Left cardiac atrium (tissue), 4 donors: ENCODE measurements at regions not wholly inside any gene's neighbourhood (a gene's known extent, or its start where the extent isn't known, plus 50 kb on each side); places are given as distances from the start of the nearest gene placed in this dataset.
A peak's percentile ranks its signal among the peaks of the same experiment; 100 is the strongest.
"Not testable (repeated sequence)": the region's sequence is repeated elsewhere in the genome, so short reads cannot be mapped to it uniquely, and the experiment has no call there.

Experiments used
- ATAC-seq, 2 donors: fragments of 200-7000 bp; cut with Tn5 transposase; one replicate each; pipeline ENCODE4 v1.9.1; 2020; ENCODE audit warnings: mild to moderate bottlenecking in 2 of 2, moderate library complexity in 2 of 2
- DNase-seq: peaks from one replicate; pipeline ENCODE4 v3.0.0-alpha.2; 2020
- intact Hi-C, 2 donors: fragments of 100-400 bp; cut with DNase I; formaldehyde crosslinking; loops; one replicate each; pipeline versions ENCODE4 v1.14.1 to v1.15.1; 2022 to 2023
- donor health status: DM: no; HTN: yes; CAD: no.
- donor health status: DM: no; HTN: yes; CAD: no; lungs with severe emphysema.
- donor health status: DM: yes; HTN: yes; CAD: no.
- donor health status: Dilated cardiomyopathy.

DNA sequence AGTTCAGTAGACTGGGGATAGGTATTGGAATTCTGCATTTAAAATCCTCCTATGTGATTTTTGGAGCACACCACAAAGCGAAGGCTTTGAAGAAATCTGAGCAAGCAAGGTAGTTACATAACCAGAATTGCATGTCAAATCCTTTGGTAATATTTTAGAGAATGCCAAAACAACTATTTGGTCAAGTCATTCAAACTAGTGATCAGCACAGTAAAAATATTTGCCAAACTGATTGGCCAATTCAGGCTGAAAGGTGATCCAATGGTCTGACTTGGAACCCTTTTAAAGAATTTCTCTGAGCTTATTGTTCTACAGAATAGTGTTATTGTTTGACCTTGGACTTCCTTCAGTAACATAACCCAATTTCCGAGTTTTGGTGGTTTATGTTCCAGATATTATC lies 214.2 kb upstream of the ETAA1 start:
- DNase-seq (no peak), ATAC-seq (no peak)
- intact Hi-C loops: no loop called here

DNA sequence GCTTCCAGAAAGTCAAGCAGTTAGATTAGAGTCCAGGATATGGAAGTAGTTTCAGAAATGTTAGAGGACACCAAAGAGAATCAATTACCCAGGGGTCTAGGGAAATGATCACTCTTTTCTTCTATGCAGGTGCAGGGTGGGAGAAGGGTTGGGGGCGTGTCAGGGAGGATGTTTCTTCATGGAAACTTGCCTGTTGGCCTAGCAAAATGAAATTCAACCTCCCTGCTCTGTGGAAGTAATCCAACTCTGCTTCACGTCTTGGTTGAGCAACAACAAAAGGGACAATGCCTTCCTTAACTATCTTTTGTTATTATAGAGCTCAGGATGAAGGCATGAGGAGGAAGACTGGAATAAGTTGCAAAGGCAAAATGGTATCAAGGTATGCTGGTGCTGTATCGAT lies 210.8 kb upstream of the ETAA1 start:
- intact Hi-C loops: no loop called here

DNA sequence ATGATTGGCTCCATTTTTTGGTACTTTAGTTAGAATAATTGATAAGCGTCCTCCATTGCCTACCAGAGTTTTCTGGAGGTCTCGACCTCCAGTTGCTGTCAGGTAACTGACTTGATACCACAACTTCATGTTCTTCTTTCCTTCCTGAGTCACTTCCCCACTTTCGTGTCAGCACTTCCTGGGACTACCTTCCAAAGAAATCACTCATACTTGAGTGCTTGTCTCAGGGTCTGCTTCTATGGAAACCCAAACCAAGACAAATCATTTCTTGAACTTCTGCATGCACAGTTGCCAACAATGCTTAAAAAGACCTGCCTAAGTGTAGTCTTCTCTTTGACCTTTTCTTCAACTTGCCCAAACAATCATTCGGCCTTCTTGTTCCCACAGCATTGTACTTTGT lies 210.3 kb upstream of the ETAA1 start:
- no peak for DNase-seq
- no peak for ATAC-seq
- intact Hi-C loops: no loop called here

More for the DNA sequence above, 210.8 kb upstream of the ETAA1 start:
- no peak for ATAC-seq
- no peak for DNase-seq

DNA sequence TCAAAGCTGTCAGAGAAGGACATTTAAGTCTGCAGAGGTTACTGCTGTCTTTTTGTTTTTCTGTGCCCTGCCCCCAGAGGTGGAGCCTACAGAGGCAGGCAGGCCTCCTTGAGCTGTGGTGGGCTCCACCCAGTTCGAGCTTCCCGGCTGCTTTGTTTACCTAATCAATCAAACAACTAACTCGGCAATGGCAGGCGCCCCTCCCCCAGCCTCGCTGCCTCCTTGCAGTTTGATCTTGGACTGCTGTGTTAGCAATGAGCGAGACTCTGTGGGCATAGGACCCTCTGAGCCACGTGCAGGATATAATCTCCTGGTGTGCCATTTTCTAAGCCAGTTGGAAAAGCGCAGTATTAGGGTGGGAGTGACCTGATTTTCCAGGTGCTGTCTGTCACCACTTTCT lies 201.8 kb upstream of the ETAA1 start:
- intact Hi-C loops, ATAC-seq, DNase-seq: not testable (repeated sequence)

DNA sequence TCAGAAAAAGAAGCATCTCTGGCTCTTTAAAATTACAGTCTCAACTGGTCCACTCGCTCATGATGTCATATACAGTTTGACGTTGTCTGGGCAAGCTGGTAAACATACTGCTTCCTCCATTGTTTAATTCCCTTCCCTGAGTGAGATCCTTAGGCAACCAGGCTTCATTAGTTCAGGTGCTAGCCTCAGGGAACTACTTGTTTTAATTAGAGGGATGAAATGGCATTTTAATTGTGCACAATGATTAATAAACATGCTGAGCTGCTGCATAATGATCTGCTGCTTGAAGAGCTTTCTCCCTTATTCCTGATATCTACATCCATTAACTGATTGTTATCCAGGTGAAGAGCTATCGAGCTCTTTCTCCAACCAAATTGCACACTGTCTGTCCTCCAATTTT lies 195.6 kb upstream of the ETAA1 start:
- intact Hi-C loops: no loop called here
- DNase-seq: no peak
- ATAC-seq: no peak

DNA sequence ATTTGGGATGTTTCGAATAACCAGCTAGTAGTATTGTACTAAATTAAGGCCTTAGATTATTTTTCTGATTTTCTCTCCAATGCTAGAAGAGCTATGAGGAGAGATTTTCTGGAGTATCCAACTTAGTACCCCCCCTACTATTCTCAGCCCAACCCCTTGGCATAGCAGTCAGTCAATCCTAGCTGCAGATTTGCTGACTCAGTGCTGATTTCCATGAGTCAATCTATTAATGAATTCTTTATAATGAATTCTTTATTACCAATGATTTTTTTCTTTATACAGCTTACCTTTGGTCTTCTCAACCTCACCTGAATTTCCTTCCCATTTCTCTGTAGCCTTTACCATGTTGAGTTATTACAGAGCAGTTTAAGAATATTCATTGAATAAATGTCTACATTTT lies 192.8 kb upstream of the ETAA1 start:
- intact Hi-C loops: no loop called here
- no peak for DNase-seq
- ATAC-seq: no peak

DNA sequence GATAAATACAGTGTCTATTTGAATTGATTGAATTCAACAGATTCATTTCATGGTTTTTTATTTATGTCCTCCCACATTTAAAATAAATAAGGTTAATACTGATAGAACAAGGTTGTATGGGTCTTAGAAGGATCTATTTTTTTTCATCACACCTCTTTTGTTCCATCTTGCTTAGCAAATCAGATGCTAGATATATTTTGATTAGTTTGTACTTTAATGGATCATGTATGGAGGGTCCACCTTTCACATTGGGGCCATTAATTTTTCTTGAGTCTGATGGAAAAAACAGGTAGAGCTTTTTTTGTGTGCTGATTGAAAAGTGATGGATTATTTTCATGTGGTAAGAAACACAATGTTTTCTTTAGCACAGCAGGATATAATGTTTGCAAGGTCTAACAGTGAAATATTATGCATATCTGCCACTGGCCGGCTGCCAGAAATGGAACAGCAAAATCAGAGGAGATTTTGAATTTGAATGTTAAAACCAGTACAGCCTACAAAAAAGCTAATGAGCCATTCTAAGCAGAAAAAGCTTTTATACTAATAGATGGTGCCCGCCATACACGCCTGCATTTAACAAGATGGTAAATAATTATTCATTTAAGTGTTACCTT lies 188.1 kb upstream of the ETAA1 start:
- ATAC-seq (no peak), DNase-seq (no peak)
- intact Hi-C loops: no loop called here

DNA sequence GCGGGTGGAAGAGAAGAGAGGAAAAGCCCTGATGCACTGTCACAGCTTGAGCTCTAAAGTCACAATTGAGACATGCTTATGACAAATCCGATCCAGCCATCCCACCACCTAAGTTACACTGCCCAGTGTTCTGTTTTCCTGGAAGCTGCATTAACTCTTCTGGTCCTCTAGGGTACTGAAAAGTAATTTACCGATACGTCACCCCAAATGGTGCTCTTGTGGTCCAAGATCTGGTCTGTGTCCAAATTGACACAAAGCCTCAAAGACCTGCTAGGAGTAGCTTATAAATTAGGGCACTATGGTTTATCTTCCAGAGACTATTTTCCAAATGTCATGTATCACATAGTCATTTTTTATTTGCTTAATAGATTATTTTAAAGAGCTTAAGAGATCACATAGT lies 186.7 kb upstream of the ETAA1 start:
- intact Hi-C loops: no loop called here
- ATAC-seq (no peak), DNase-seq (no peak)

DNA sequence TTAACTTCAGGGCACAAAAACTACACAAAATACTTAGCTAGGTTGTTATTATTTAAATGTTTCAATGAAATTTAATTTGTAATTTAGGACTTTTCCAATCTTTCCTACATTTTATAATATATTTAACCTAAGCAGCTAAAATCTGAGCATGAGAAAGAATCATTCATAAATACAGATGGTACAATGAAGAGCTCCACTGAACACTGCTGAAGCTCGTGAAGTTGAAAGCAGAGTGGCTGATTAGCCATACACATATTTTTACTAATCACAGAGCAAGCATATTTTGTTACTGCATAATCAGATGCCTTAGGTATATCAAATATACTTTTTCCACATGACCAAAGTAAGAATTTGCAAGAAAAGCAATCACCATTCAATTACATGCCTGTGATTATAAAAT lies 184.9 kb upstream of the ETAA1 start:
- no peak for DNase-seq
- ATAC-seq: no peak
- intact Hi-C loops: no loop called here

DNA sequence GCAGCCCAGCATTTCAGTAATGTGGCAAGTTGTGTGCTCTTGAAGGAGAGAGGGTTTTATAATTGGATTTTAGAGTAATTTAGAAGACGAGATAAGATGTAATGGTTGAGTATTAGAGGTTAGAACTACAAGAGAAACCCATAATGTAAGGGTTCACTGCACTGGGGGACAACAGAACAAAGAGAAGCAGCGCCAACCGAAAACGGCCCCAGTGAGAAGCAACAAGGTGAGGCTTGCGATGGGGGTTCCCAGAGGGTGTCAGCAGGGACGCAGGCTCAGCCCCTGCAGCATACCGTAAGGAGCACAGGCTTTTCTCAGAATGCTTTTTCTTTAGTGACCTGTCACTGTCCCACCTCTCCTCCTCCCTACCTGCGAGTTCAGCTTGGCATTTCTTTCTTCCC lies 183.9 kb upstream of the ETAA1 start:
- DNase-seq (no peak), ATAC-seq (no peak)
- intact Hi-C loops: no loop called here

DNA sequence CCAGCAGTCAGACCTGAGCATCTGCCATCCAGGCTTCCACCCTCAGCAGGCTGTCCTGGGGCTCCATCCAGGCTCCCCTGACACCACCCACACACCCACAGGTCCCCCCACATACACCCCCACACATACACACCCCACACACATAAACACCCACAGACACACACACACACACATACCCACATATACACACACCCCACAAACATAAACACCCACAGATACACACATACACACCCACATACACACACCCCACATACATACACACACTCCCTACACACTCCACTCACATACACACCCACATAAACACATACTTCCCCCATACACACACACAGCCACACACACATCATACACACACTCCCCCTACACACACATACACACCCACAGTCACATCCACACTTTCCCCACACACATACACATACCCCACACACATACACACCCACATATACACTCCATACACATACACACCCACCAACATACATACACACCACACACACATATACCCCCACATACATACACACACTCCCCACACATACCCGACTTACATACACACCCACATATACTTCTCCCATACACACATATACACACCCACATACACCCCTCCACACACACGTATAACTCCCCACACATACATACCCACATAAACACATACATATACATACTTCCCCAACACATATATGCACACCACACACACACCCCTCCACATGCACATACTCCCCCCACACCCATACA lies 183.3 kb upstream of the ETAA1 start:
- intact Hi-C loops: no loop called here
- ATAC-seq (no peak), DNase-seq (no peak)

DNA sequence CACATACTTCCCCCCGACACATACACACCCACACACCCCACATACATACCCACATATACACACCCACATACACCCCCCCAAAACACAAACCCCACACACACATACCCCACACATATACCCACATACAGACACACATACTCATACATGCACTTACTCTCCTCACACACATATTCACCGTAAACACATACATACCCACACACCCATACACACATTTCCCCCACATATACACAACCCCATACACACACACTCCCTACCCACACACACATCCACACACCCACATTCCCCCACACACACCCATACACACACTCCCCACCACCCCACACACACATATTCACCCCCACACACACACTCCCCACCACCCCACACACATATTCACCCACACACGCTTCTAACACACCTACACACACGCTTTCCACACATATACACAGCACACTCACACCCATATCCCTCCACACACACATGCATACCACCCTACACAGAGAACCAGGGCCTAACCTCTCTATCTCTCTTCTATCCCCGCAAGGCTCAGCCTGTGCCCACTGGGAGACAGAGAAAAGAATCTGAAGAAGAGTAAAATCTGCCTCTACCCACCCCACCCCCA lies 182.4 kb upstream of the ETAA1 start:
- ATAC-seq: no peak
- intact Hi-C loops: no loop called here
- no peak for DNase-seq

DNA sequence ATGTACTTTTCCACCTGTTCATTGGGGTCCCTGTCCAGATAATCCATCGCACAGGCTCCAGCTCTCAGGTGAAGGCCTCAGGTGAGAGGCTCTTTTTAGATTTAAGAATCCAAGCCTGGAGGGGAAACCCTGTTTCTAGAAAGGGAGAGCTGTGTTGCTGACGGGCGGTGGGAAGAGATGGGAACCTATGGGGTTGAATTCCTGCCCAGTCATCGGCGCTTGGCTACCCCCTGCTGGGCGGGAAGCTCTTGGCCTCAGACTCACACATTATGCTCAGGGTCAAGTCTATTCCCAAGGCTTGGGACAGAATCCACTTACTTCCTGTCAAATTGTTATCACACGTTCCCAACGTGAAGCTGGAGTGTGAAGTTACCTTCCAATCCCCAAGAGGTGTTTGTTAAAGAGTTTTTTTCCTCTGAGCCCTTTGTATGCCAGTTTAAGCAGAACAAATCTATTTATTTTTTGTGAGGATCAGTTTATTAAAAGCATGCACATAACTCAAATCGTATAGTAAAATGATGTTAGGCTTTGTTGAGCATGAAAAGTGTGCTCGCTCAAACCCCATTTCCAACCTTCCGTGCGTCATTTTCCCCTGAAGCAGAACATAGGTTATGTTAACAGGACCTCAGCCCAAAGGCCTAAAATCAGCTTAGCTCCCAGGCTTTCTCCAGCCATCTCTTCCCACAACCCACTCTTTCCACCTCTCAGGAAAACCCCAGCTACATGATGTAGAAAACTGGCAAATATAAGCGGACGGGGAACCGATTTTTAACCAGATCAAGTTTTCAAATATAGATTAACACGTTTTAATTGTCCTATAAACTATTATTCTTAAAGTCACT lies 181.7 kb upstream of the ETAA1 start:
- intact Hi-C loops: no loop called here
- ATAC-seq: peak; percentile 41 to 44
- DNase-seq: no peak

DNA sequence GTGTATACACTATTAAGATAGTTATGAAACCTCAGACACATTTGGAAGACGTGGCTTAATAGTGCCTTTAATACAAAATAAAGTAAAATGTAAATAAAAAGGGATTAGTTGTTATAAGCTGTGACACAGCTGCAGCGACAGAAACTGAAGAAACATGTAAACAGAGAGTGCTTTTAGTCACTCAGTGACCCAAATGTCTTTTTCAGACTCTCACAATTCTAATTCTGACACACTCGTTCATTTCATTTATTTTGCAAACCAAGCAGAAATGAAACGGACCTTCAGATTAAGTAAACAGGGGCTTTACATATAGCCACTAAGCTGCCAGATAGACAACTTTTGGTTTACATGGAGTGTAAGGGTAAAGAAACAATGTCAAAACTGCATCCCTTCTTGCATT lies 181.0 kb upstream of the ETAA1 start:
- intact Hi-C loops: no loop called here
- ATAC-seq (no peak), DNase-seq (no peak)

DNA sequence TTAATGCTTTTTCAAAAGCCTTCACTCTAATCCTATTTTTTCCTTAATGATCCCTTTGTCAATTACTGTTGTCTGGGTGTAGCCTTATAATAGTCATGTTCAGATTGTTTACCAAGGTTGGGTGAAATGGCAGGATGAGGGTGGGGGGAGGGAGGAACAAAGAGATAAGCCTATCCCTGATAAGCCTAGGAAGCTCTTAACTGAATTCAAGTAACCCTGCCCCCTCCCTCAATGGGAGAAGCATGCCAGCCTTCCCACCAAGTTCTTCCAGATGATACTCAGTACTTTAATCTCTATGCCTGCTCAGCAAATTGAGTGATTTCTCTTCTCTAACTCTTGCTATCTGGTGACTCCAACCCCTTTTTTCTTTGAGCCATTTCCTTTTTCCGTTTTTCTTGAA lies 180.3 kb upstream of the ETAA1 start:
- DNase-seq (no peak), ATAC-seq (no peak)
- intact Hi-C loops: no loop called here

DNA sequence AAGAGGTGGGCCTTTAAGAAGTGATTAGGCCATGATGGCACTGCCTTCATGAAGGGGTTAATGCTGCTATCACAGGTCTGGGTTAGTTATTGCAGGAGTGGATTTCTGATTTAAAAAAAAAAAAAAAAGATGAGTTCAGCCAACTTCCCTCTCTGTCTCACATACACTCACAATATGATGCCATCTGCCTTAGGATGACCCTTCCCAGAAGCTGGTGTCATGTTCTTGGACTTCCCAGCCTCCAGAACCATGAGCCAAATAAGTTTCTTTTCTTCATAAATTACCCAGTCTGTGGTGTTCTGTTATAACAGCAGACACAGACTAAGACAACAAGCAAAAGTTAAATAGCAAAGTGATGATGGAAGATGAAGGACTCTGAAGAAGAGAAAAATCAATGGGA lies 179.7 kb upstream of the ETAA1 start:
- DNase-seq (no peak), ATAC-seq (no peak)
- intact Hi-C loops: no loop called here

DNA sequence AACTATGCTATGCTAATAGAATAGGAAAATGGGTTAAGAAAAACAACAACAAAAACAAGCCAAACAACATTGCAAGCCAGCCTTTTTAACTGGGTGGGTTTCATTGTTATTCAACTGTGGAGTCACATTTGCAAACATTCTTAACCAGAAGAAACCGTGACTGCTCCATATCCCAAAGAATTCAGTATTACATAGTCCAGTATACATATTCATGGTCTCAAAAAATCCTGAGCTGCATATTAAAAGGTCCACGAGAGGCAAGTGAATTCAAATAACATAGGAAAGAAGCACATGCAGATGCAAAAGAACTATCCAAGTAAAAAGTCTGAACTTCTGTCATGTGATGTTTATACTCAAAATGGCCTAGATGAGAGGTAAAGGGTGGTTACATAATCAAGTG lies 179.1 kb upstream of the ETAA1 start:
- ATAC-seq: no peak
- no peak for DNase-seq
- intact Hi-C loops: no loop called here

DNA sequence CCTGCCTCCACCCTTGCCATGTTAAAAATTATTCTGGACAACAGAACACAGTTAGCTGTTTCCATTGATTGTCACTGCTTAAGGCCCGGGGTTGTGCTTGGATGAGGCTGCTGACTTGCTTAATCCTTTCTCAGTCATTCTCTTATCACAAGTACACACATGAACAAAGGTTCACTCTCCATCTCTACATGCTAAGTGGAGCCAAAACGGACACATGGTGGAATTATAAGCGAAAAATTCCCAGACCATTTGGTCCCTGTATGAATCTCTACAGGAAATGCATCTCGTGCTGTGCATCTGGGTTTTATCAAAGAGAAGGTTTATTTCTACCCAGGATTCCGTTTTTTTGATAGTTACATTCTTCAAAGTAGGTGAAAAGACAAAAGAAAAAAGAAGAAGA lies 177.5 kb upstream of the ETAA1 start:
- ATAC-seq: no peak
- DNase-seq: no peak
- intact Hi-C loops: no loop called here

DNA sequence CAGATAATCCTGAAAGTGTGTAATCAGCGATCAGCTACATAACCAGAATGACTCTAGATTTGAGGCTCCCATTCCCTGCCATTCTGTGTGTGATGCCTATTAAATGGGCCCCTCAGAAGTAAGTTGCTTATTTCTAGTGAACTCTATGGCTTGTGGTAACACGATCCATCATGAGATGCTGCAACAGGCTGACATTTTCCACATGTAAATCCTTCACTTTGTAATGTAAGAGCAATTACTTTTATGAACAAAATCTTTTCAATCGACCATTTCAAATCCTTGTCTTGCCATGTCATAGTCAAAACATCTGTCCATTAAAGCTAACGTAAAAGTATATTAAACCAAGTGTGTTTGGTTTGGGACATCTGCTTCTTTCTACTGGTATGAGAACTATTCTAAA lies 175.9 kb upstream of the ETAA1 start:
- no peak for DNase-seq
- intact Hi-C loops: no loop called here
- no peak for ATAC-seq

DNA sequence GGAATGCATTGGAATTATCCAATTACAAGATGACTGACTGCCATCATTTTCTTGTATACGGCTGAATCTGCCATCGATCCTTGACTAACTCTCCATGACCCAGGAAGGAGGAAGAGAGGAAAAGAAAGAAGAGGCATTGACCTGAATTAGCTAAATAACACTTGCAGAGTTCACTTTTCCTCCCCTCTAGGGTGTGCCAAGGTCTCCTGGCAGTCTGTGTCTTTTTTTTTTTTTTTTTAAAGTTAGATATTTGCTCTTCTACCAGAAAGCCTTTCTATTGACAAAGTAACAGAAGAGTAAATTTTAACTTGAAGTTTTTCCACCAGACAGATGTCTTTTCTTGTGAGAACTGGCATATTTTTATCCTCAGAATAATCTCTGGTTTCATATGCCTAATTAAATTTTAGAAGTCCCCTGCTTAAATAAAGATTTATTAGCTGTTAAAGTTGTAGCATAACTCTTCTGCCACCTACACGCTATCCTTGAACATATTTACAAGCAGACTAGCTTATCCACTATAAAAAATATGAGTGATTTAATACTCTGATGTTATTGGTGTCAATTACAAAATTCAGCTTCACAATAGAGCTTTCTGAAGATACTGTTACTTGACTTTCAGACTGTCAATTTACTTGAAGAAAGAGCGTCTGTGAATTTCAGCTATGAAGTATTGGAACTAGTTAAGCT lies 171.7 kb upstream of the ETAA1 start:
- DNase-seq: no peak
- intact Hi-C loops: no loop called here
- ATAC-seq: no peak
